WI38 (cell line): ENCODE measurements at regions not wholly inside any gene's neighbourhood (a gene's known extent, or its start where the extent isn't known, plus 50 kb on each side); places are given as distances from the start of the nearest gene placed in this dataset.

Experiments
- H3K4me3 ChIP-seq: 2 replicates; pipeline ENCODE4 v1.5.1; 2011; ENCODE audit warnings: low read depth, mild to moderate bottlenecking, control low read depth, low read length
- CTCF ChIP-seq: IDR thresholded peaks from 2 replicates; pipeline ENCODE4 v1.5.1; 2012; ENCODE audit warnings: low read depth, mild to moderate bottlenecking, control low read depth, low read length

DNA sequence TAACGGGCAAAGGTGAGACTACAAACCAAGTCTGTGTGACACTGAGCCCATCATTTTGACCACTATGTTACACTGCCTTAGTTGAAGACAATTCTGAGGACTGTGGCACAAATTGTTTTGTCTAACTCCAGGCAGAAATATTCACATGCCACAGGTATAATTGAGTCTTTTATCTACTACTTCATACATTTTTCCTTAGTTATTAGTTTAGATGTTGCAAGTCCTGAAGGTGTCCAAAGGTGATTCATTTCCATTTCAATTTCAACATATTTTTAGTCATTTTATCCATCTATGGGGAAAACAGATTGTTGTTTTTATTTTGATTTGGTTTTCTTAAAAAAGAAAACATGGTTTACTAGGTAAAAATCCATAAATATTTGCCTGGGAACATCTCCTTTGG is 341.7 kb upstream of the SMIM31 start:
- H3K4me3 ChIP-seq, result no peak overlapping the region
- TF ChIP-seq CTCF, result no peak

- H3K4me3 ChIP-seq, result no peak overlapping the region
- TF ChIP-seq CTCF, result no peak
These were observed 340.2 kb upstream of the SMIM31 start for GRCh38 chr4:164413743-164414142.

- TF ChIP-seq CTCF, result no peak
- no peak overlapping the region for H3K4me3 ChIP-seq
These were observed 330.1 kb upstream of the SMIM31 start for GRCh38 chr4:164423819-164424218.

- no peak overlapping the region for H3K4me3 ChIP-seq
- TF ChIP-seq CTCF, result no peak
These were observed 329.1 kb upstream of the SMIM31 start for GRCh38 chr4:164424846-164425245.

GRCh38 chr4:164428561-164428960 is 325.4 kb upstream of the SMIM31 start:
- no peak overlapping the region for H3K4me3 ChIP-seq
- no peak for TF ChIP-seq CTCF

- TF ChIP-seq CTCF, result no peak
These were observed 315.6 kb upstream of the SMIM31 start for GRCh38 chr4:164438321-164438720.

DNA sequence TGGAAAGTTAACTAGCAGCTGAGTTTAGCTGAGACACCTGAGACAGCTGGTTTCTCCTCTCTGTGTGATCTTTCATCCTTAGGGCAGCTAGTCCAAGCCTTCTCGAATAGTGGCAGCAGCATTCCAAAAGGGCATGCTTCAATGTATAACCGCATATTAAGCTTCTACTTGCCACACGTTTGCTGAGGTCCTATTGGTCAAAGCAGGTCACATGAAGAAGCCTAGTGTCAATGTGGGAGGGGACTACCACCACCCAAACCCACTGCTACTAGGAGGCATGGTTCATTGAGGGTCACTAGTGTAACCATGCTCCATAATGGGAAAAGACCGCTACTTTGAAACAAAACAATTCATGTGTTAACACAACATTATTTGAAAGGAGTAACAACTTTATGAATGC is 314.9 kb upstream of the SMIM31 start:
- no peak overlapping the region for H3K4me3 ChIP-seq
- TF ChIP-seq CTCF, result no peak

More at GRCh38 chr4:164438321-164438720, 315.6 kb upstream of the SMIM31 start:
- H3K4me3 ChIP-seq, result no peak overlapping the region
